Liver (tissue), 8 donors: ENCODE measurements at regions not wholly inside any gene's neighbourhood (a gene's known extent, or its start where the extent isn't known, plus 50 kb on each side); places are given as distances from the start of the nearest gene placed in this dataset.
A peak's percentile ranks its signal among the peaks of the same experiment; 100 is the strongest.

Source experiments
- DNase-seq: peaks from one replicate; pipeline ENCODE4 v3.0.0-alpha.2; 2017; ENCODE audit warnings: low spot score
- H3K27ac ChIP-seq, 2 donors: one replicate each; pipeline ENCODE4 v1.7.0; 2013; ENCODE audit warnings: inconsistent platforms in 2 of 2, low read length in 2 of 2, control low read depth in 1 of 2, low read depth in 1 of 2, mild to moderate bottlenecking in 1 of 2
- H3K27me3 ChIP-seq, 4 donors: one replicate each; pipeline versions ENCODE4 v1.6.1 to v1.7.0; 2013; ENCODE audit warnings: low read length in 3 of 4, inconsistent platforms in 1 of 4, mild to moderate bottlenecking in 1 of 4, moderate library complexity in 1 of 4; ENCODE audit not compliant: control insufficient read depth in 4 of 4, insufficient read depth in 4 of 4
- H3K36me3 ChIP-seq, 4 donors: one replicate each; pipeline versions ENCODE4 v1.6.1 to v1.7.0; 2013; ENCODE audit warnings: low read length in 3 of 4, mild to moderate bottlenecking in 3 of 4, low read depth in 1 of 4, moderate library complexity in 1 of 4; ENCODE audit not compliant: control insufficient read depth in 4 of 4, insufficient read depth in 3 of 4
- H3K4me1 ChIP-seq, 4 donors: one replicate each; pipeline versions ENCODE4 v1.6.1 to v1.7.0; 2013; ENCODE audit warnings: low read length in 3 of 4, mild to moderate bottlenecking in 3 of 4, moderate library complexity in 1 of 4; ENCODE audit not compliant: control insufficient read depth in 4 of 4, insufficient read depth in 4 of 4
- H3K4me3 ChIP-seq, 3 donors: one replicate each; pipeline versions ENCODE4 v1.6.1 to v1.7.0; 2013; ENCODE audit warnings: low read length in 3 of 3, control low read depth in 1 of 3, low read depth in 1 of 3, mild to moderate bottlenecking in 1 of 3
- H3K9ac ChIP-seq, 2 donors: one replicate each; pipeline ENCODE4 v1.7.0; 2013; ENCODE audit warnings: low read length in 2 of 2, mild to moderate bottlenecking in 2 of 2, moderate library complexity in 2 of 2, control low read depth in 1 of 2, low read depth in 1 of 2
- H3K9me3 ChIP-seq, 4 donors: one replicate each; pipeline versions ENCODE4 v1.6.1 to v1.7.0; 2013; ENCODE audit warnings: low read length in 3 of 4; ENCODE audit not compliant: control insufficient read depth in 4 of 4
- ATF3 ChIP-seq: IDR thresholded peaks from 2 replicates; pipeline ENCODE4 v1.6.1; 2016; ENCODE audit warnings: antibody characterized with exemption
- CTCF ChIP-seq: fragments of 150-350 bp; IDR thresholded peaks from 2 replicates; pipeline ENCODE4 v1.5.1; 2017; ENCODE audit warnings: improper control_type of control experiment, low read depth, low read length; ENCODE audit not compliant: missing input control
- EGR1 ChIP-seq, 2 donors: IDR thresholded peaks; 2 replicates each; pipeline ENCODE4 v1.6.1; 2016 to 2018; ENCODE audit warnings: antibody characterized with exemption in 2 of 2, low read depth in 2 of 2
- FOXA1 ChIP-seq: IDR thresholded peaks from 2 replicates; pipeline ENCODE4 v1.6.1; 2016; ENCODE audit warnings: antibody characterized with exemption
- FOXA2 ChIP-seq: IDR thresholded peaks from 2 replicates; pipeline ENCODE4 v1.6.1; 2016; ENCODE audit warnings: antibody characterized with exemption
- GABPA ChIP-seq, 2 donors: IDR thresholded peaks in 1 of 2; conservative IDR thresholded peaks in 1 of 2; 2 replicates each; pipeline ENCODE4 v1.6.1; 2016; ENCODE audit warnings: antibody characterized with exemption in 2 of 2, mild to moderate bottlenecking in 1 of 2, moderate library complexity in 1 of 2
- HNF4A ChIP-seq, 2 donors: conservative IDR thresholded peaks; 2 replicates each; pipeline ENCODE4 v1.6.1; 2016; ENCODE audit warnings: antibody characterized with exemption in 2 of 2, mild to moderate bottlenecking in 2 of 2
- HNF4G ChIP-seq: IDR thresholded peaks from 2 replicates; pipeline ENCODE4 v1.6.1; 2016; ENCODE audit warnings: antibody characterized with exemption
- JUND ChIP-seq, 2 donors: IDR thresholded peaks; 2 replicates each; pipeline ENCODE4 v1.6.1; 2016; ENCODE audit warnings: antibody characterized with exemption in 2 of 2
- MAX ChIP-seq: IDR thresholded peaks from 2 replicates; pipeline ENCODE4 v1.6.1; 2016; ENCODE audit warnings: antibody characterized with exemption
- NR2F2 ChIP-seq: IDR thresholded peaks from 2 replicates; pipeline ENCODE4 v1.6.1; 2016; ENCODE audit warnings: antibody characterized with exemption
- RAD21 ChIP-seq, 2 donors: IDR thresholded peaks; 2 replicates each; pipeline ENCODE4 v1.6.1; 2016; ENCODE audit warnings: antibody characterized with exemption in 2 of 2, mild to moderate bottlenecking in 2 of 2
- REST ChIP-seq: IDR thresholded peaks from 2 replicates; pipeline ENCODE4 v1.6.1; 2016; ENCODE audit warnings: antibody characterized with exemption, mild to moderate bottlenecking
- RXRA ChIP-seq, 2 donors: IDR thresholded peaks; 2 replicates each; pipeline ENCODE4 v1.6.1; 2017 to 2018; ENCODE audit warnings: antibody characterized with exemption in 2 of 2, mild to moderate bottlenecking in 1 of 2
- SP1 ChIP-seq: IDR thresholded peaks from 2 replicates; pipeline ENCODE4 v1.6.1; 2018; ENCODE audit warnings: antibody characterized with exemption, mild to moderate bottlenecking
- TAF1 ChIP-seq: conservative IDR thresholded peaks from 2 replicates; pipeline ENCODE4 v1.6.1; 2016; ENCODE audit warnings: antibody characterized with exemption, mild to moderate bottlenecking
- YY1 ChIP-seq: IDR thresholded peaks from 2 replicates; pipeline ENCODE4 v1.6.1; 2016; ENCODE audit warnings: antibody characterized with exemption, mild to moderate bottlenecking
- ZBTB33 ChIP-seq: IDR thresholded peaks from 2 replicates; pipeline ENCODE4 v1.6.1; 2016; ENCODE audit warnings: antibody characterized with exemption
- WGBS: extraction: QIAGEN DNeasy Blood & Tissue Kit; methylation state at CpG from one replicate; pipeline ENCODE4 v1.1.7; 2013; 5-methylcytosine and 5-hydroxymethylcytosine counted together
- donor health status: healthy.
- donor health status: healthy.
- donor health status: healthy.
- donor health status: healthy.
- donor health status: healthy.

GRCh38 chr22:47248925-47249324, 486.5 kb downstream of the TBC1D22A start:
- Histone ChIP-seq H3K27me3 (peaks cover 0 to 4% (median 0%) of the 10 kb centered on the region in 4 donors), H3K9me3 (no peaks in the 10 kb centered on the region), H3K4me1 (no peaks in the 10 kb centered on the region), H3K36me3 (no peaks in the 10 kb centered on the region), H3K27ac (no peak overlapping the region), H3K9ac (no peak overlapping the region), H3K4me3 (no peak overlapping the region)
- TF ChIP-seq REST (no peak), SP1 (no peak), GABPA (IDR thresholded peaks at IDR 0.05 in 1 of 2, conservative IDR thresholded peaks at IDR 0.05 in 1 of 2) (no peak), YY1 (no peak), RXRA (IDR thresholded peaks at IDR 0.05) (no peak), TAF1 (no peak), JUND (IDR thresholded peaks at IDR 0.05) (no peak), RAD21 (IDR thresholded peaks at IDR 0.05) (no peak), NR2F2 (no peak), MAX (no peak), CTCF (no peak)
- no peak for DNase-seq
- 71% methylated on average over 4 of the region's 4 CpGs for WGBS

- DNase-seq = peak; percentile 21
- H3K27ac ChIP-seq = no peak overlapping the region
- WGBS = 68% methylated on average over 12 of the region's 12 CpGs
- H3K36me3 ChIP-seq = no peaks in the 10 kb centered on the region
- TF ChIP-seq RXRA (IDR thresholded peaks at IDR 0.05) (no peak), HNF4G (no peak), EGR1 (IDR thresholded peaks at IDR 0.05; ENCODE audit: low read depth in 2 of 2) (no peak), ATF3 (no peak), REST (no peak), CTCF (no peak), FOXA1 (no peak), FOXA2 (no peak), HNF4A (conservative IDR thresholded peaks at IDR 0.05) (no peak), TAF1 (no peak), MAX (no peak), ZBTB33 (no peak), RAD21 (IDR thresholded peaks at IDR 0.05) (no peak)
- no peak overlapping the region for H3K9ac ChIP-seq
- H3K9me3 ChIP-seq = peaks cover 0 to 3% (median 1%) of the 10 kb centered on the region in 4 donors
- H3K27me3 ChIP-seq = peaks cover 0 to 4% (median 0%) of the 10 kb centered on the region in 4 donors
- no peaks in the 10 kb centered on the region for H3K4me1 ChIP-seq
- H3K4me3 ChIP-seq = no peak overlapping the region
Measured at GRCh38 chr22:47247579-47248240, 485.3 kb downstream of the TBC1D22A start.
